ENCODE measurements at regions not wholly inside any gene's neighbourhood (a gene's known extent, or its start where the extent isn't known, plus 50 kb on each side); places are given as distances from the start of the nearest gene placed in this dataset.

- no peak for DNase-seq (ENCODE audit: low read depth)
Measured at GRCh38 chr19:29428071-29428470, 97.7 kb upstream of the VSTM2B start.

- no peak for DNase-seq (ENCODE audit: low read depth)
Measured at GRCh38 chr19:29429021-29429420, 96.8 kb upstream of the VSTM2B start.

- no peak for DNase-seq (ENCODE audit: low read depth)
Measured at GRCh38 chr19:29429581-29429980, 96.2 kb upstream of the VSTM2B start.

DNA sequence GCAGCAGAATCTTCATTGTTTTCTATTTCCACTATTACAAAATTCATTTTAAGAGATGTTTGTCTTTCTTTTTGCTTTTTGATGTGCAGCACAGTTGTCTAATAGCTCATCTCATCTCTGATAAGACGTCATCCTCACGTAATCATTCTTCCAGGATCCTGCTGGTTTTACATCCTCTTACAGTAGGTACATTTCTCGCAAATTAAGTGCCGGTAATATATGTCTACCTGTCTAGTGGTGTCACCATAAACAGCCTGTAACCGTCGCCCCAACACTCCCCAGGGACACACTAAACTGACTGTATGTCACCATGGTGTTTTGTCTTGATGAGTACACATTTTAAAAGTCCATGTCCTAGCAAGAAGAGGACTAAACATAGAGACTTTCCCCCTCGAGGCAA, 94.5 kb upstream of the VSTM2B start:
- DNase-seq (ENCODE audit: low read depth) = no peak

DNA sequence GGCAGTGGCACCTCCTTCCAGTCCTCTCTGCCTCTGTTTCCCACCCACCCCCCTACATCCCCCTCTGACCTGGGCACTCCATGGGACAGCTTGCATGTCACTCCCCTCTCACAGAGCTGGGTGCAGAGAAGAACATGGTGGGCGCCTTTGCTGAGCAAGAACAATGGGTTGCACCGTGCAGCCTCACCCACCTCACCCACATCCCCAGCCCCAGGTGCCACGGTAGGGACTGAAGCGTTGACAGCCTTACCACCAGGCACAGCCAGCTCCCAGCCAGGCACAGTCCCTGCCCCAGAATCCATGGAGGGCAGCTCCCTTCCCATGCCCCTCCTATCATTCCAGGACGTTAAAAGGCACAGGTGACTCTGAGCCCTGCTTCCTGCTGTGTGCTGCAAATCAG, 93.1 kb upstream of the VSTM2B start:
- DNase-seq (ENCODE audit: low read depth) = no peak

DNA sequence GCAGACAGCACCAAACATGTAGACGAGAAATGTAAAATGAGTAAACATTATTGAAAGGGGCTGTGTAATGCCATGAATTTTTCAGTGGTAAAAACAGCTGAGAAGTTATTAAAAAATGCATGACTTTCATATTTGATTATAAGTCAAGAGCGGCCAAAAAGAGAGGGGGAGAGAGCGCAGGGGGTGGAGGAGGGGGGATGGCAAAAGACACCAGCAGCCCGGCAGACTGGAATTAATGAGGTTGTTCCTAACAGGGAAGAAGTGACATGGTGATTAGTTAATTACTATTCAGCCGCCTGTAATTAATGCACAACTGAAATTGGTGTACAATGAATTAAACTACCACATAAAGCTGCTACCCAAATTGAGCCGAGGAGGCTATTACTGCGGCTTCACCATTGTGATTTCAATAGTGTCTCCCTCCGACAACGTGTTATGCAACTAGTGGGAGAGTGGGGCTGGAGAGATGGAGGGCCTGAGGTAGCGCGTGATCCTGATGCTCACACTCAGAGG, 89.1 kb upstream of the VSTM2B start:
- no peak for DNase-seq (ENCODE audit: low read depth)

DNA sequence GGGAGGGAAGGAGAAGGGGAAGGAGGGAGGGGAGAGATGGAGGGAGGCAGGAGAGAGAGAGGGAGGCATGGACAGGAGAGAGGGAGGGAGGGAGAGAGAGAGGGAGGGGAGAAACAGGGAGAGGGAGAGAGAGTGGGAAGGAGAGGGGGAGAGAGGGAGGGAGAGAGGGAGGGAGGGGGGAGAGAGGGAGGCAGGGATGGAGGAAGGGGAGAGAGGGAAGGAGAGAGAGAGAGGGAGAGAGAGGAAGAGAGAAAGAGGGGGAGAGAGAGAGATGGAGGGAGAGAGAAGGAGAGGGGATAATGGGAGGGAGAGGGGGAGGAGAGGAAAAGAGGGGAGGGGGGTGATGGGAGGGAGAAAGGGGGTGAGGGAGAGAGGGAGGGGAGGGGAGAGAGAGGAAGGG, 86.8 kb upstream of the VSTM2B start:
- DNase-seq (ENCODE audit: low read depth) = no peak

DNA sequence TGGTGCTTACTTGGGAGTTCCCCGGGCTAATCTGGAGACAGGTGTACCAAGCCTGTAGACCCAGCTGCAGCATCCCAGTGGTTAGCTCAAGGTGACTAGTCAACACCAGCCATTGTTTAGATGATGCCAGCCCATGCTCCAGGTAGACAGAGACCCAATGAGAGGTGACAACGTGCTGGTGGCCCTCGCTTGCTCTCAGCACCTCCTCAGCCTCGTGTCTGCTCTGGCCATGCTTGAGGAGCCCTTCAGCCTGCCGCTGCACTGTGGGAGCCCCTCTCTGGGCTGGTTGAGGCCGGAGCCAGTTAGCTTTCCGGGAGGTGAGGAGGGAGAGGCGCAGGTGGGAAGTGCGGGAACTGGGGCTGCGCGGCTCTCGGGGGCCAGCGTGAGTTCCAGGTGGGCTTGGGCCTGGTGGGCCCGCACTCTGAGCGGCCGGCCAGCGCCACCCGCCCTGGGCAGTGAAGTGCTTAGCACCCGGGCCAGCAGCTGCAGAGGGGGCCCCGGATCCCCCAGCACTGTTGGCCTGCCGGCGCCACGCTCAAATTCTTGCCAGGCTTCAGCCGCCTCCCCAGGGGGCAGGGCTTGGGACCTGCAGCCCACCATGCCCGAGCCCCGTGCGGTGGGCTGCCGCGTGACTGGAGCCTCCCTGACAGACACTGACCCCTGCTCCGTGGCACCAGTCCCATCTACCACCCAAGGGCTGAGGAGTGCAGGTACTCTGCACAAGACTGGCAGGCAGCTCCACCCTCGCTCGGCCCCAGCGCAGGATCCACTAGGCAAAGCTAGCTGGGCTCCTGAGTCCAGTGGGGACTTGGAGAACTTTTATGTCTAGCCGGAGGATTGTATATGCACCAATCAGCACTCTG, 85.9 kb upstream of the VSTM2B start:
- no peak for DNase-seq (ENCODE audit: low read depth)

DNA sequence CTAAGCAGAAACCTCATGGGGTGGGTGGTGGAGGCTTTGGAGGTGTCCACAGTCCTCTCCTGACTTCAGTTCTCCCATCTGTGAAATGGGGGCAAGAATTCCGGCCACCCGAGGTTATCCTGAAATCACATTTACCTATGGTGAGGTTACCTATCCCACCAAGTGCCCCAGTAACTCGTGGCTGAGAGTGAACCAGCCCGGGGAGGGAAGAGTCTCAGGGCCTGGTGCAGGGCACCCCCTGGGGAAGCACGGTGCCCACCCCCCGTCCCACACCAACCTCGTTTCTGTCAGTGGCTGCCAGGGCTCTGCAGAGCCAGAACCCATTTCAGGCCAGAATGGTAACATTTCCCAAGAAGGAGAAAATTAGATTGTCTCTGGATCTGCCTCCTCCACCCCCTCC, 83.7 kb upstream of the VSTM2B start:
- no peak for DNase-seq (ENCODE audit: low read depth)

GRCh38 chr19:29442910-29443309, 82.9 kb upstream of the VSTM2B start:
- DNase-seq (ENCODE audit: low read depth) = no peak

DNA sequence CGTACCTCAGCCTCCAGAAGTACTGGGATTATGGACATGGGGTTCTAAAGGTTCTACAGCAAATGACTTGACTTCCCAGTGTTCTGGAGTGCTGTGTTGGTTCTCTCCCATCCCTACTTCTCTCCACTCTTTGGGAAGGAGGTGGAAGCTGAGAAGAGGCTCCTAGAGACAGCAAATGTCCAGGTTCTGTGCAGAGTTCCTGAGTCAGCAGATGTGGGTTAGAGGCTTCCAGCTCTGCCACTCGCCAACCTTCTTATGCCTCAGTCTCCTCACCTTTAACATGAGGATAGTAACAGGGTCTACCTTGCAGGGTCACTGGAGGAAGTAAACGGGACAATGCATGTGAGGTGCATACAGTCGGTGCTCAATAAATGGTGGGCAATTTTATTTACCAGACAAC, 80.5 kb upstream of the VSTM2B start:
- no peak for DNase-seq (ENCODE audit: low read depth)

- no peak for DNase-seq (ENCODE audit: low read depth)
Measured at GRCh38 chr19:29446361-29446760, 79.4 kb upstream of the VSTM2B start.

GRCh38 chr19:29448046-29448445, 77.7 kb upstream of the VSTM2B start:
- no peak for DNase-seq (ENCODE audit: low read depth)

DNA sequence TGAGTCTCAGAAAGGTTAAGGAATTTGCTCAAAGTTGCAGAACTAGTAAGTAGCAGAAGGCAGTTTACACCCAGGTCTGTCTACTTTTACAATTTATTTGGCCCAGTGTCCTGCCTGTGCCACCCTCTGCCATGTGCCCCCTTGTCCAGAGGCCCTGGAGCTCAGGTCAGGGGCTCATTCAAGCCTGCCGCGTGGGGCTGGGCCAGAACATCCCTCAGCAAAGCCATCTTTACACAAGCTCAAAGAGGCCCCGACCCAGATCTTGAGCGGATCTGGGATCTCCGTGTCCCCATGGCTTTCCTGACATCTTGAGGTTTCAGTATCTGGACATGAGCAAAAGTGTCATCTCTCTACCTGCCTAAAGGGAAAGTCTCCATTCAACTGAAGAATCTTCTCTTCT, 76.4 kb upstream of the VSTM2B start:
- no peak for DNase-seq (ENCODE audit: low read depth)

- DNase-seq (ENCODE audit: low read depth) = no peak
Measured at GRCh38 chr19:29450306-29450705, 75.5 kb upstream of the VSTM2B start.

DNA sequence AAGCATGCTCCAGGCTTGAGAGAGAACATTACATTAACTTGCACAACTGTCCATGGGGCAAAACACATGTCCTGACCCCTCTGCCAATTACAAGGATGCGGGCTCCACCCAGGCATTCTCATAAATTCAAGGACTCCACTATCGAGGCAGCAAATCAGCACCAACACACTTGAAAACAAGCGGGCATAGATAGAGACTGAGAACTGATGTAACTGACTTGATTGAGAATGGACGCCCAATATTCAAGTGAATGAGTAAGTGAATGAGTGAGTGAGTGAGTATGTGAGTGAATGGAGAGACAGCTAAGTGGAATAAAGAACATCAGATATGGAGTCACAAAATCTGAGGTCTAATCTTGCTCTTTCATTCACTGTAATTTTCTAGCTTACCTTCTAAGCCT, 75.0 kb upstream of the VSTM2B start:
- no peak for DNase-seq (ENCODE audit: low read depth)

DNA sequence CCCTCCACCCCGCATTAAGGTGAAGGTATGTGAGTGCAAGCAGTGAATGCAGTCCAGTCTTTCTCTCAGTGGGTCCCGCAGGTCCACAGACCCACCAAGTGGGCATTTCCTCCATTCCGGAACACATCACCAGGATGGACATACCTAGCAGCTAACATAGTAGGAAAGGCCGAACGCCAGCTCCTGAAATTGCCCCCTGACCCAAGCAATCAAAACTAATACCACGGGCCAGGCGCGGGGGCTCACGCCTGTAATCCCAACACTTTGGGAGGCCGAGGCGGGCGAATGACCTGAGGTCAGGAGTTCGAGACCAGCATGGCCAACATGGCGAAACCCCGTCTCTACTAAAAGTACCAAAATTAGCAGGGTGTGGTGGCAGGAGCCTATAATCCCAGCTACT, 71.7 kb upstream of the VSTM2B start:
- no peak for DNase-seq (ENCODE audit: low read depth)

DNA sequence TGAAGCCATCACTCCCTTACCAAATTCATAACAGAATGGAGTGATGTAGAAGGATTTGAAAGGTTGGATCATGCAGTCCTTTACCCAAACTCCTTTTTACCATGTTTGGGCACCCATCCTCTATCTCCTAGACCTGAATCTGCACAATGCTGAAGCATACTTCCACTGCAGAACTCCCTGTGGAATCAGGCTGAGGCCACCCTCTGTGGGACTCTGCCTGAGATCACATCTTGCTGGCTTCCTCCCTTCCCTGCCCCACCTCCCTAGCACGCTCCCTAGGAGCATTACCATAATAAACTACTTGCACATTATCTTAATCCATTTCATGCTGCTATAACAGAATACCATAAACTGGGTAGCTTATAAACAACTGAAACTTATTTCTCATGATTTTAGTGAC, 68.4 kb upstream of the VSTM2B start:
- DNase-seq (ENCODE audit: low read depth) = no peak

GRCh38 chr19:29467824-29468401, 57.9 kb upstream of the VSTM2B start:
- DNase-seq (ENCODE audit: low read depth) = no peak

- DNase-seq (ENCODE audit: low read depth) = no peak
Measured at GRCh38 chr19:29475469-29475868, 50.3 kb upstream of the VSTM2B start.

Measured in stimulated activated CD8-positive, alpha-beta memory T cell treated with anti-CD3 and anti-CD28 coated beads, Interleukin-12 subunit alpha, Interleukin-12 subunit beta, amount 100 ng/mL, for 1 hour (primary cell).